WERI-Rb-1 (cell line): ENCODE measurements at regions not wholly inside any gene's neighbourhood (a gene's known extent, or its start where the extent isn't known, plus 50 kb on each side); places are given as distances from the start of the nearest gene placed in this dataset.

Source experiments
- DNase-seq: peaks from one replicate; pipeline ENCODE4 v3.0.0-alpha.2; 2020
- H3K27ac ChIP-seq: fragments of 250-450 bp; sonication (Bioruptor Pico); 2 replicates; pipeline ENCODE4 v1.5.1; 2020; ENCODE audit warnings: mild to moderate bottlenecking, moderate library complexity
- H3K27me3 ChIP-seq: fragments of 250-450 bp; sonication (Bioruptor Pico); 2 replicates; pipeline ENCODE4 v1.5.1; 2021; ENCODE audit warnings: mild to moderate bottlenecking, low read depth, moderate library complexity; ENCODE audit not compliant: insufficient read depth, severe bottlenecking
- H3K36me3 ChIP-seq: fragments of 250-450 bp; sonication (Bioruptor Pico); 2 replicates; pipeline ENCODE4 v1.5.1; 2020; ENCODE audit warnings: mild to moderate bottlenecking, moderate library complexity
- H3K4me3 ChIP-seq: 2 replicates; pipeline ENCODE4 v1.5.1; 2011; ENCODE audit warnings: low read depth, mild to moderate bottlenecking, control low read depth, low read length
- H3K9me3 ChIP-seq: fragments of 250-450 bp; sonication (Bioruptor Pico); 2 replicates; pipeline ENCODE4 v1.5.1; 2021; ENCODE audit warnings: mild to moderate bottlenecking, moderate library complexity; ENCODE audit not compliant: severe bottlenecking
- TF ChIP-seq, protein P1 (sequence below): IDR thresholded peaks from 2 replicates; pipeline ENCODE4 v1.5.1; 2011; ENCODE audit warnings: low read depth, mild to moderate bottlenecking, control low read depth, inconsistent platforms, low read length

DNA sequence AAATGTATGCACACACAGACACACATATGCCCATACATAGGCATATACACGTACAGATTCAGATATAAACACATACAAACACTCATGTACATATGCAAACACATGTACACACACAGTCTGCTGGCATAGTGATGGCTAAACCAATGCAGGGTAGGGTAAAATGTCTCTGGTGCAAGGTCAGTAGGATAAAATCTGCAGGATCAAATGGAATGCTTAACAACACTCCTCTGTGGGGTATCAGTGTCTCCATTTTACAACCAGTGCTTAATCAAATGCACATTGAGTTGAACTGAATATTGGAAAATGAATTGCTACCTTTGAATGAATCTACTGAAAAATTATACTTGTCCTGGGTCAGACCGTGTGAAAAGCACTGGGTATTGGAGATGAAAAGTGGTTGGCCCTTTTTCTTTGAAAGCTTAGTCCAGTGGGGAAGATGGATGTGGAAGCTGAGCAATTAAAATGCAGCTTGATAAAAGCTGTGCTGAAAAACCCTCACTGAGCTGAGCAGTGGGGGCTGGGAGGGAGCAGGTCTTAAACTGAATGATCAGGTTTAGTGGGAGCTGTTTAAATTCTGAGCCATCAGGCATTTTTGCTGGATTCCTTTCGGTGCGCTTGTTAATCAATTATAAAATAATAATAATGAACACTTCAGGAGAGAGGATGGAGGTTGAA lies 314.7 kb downstream of the HAPSTR1 start:
- H3K9me3 ChIP-seq: no peaks in the 10 kb centered on the region
- H3K27ac ChIP-seq: peak overlapping the region; percentile 9
- DNase-seq: peak; percentile 55
- no peaks in the 10 kb centered on the region for H3K36me3 ChIP-seq
- H3K4me3 ChIP-seq: no peak overlapping the region
- TF ChIP-seq, protein P1, sequence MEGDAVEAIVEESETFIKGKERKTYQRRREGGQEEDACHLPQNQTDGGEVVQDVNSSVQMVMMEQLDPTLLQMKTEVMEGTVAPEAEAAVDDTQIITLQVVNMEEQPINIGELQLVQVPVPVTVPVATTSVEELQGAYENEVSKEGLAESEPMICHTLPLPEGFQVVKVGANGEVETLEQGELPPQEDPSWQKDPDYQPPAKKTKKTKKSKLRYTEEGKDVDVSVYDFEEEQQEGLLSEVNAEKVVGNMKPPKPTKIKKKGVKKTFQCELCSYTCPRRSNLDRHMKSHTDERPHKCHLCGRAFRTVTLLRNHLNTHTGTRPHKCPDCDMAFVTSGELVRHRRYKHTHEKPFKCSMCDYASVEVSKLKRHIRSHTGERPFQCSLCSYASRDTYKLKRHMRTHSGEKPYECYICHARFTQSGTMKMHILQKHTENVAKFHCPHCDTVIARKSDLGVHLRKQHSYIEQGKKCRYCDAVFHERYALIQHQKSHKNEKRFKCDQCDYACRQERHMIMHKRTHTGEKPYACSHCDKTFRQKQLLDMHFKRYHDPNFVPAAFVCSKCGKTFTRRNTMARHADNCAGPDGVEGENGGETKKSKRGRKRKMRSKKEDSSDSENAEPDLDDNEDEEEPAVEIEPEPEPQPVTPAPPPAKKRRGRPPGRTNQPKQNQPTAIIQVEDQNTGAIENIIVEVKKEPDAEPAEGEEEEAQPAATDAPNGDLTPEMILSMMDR: no peak
- no peaks in the 10 kb centered on the region for H3K27me3 ChIP-seq

DNA sequence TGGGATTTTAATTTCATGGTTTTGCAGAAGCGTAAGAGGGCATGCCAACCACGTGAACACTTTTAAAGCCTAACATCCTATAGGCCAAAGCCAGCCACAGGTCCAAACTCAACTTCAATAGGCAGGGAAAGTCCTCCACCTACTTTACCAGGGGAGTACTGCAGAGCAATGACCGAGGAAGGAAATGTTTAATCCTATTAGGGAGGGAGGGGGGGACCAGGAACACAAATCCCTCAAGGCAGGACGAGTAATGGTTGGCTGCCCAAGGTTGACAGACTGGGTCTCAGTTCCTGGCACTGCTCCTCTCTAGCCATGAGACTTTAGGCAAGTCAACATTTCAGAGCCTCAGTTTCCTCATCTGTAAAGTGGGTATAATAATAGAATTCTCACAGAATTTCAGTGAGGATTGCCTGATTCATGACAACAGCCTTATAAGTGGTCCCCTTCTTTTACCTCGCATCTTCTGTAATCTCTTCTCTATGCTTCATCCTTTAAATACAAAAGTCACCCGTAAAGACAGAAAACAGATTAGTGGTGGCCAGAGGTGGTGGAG lies 315.8 kb downstream of the HAPSTR1 start:
- H3K27ac ChIP-seq: peak overlapping the region; percentile 88
- no peak overlapping the region for H3K4me3 ChIP-seq
- H3K9me3 ChIP-seq: no peaks in the 10 kb centered on the region
- no peaks in the 10 kb centered on the region for H3K27me3 ChIP-seq
- no peaks in the 10 kb centered on the region for H3K36me3 ChIP-seq
- DNase-seq: peak; percentile 78
- TF ChIP-seq, protein P1: peak; percentile 27; the same call in 1 of the 2 replicates

DNA sequence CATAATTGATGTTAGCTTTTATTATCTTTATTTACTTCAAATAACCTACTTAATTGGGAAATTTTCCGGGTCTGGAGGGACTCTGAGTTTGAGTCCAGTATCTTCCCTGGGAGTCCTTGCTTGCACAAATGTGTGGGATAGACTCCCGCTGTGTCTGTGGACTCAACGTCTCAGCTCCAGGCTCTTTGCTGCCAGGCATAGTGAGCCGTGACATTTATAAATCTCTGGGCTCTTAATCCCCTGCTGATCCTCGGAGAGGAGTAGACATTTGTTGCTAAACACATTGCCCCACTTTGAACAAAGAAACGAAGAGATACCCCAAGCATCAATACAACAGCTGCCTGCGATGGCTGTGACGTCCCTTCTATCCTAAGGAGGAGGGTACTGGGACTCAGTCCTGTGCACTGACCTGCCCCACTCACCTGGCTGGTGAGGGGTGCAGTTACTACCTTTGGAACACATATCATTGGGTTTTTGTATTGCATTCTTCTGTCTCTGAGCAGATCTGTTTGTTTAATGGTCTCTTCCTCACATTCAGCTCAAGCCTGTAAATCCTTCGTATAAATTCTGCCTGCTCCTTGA lies 316.9 kb downstream of the HAPSTR1 start:
- Histone ChIP-seq H3K9me3 (no peaks in the 10 kb centered on the region), H3K4me3 (peak overlapping the region; percentile 26), H3K27me3 (no peaks in the 10 kb centered on the region), H3K36me3 (no peaks in the 10 kb centered on the region), H3K27ac (peak overlapping the region; percentile 88)
- TF ChIP-seq, protein P1: no peak
- peak; percentile 90 for DNase-seq

DNA sequence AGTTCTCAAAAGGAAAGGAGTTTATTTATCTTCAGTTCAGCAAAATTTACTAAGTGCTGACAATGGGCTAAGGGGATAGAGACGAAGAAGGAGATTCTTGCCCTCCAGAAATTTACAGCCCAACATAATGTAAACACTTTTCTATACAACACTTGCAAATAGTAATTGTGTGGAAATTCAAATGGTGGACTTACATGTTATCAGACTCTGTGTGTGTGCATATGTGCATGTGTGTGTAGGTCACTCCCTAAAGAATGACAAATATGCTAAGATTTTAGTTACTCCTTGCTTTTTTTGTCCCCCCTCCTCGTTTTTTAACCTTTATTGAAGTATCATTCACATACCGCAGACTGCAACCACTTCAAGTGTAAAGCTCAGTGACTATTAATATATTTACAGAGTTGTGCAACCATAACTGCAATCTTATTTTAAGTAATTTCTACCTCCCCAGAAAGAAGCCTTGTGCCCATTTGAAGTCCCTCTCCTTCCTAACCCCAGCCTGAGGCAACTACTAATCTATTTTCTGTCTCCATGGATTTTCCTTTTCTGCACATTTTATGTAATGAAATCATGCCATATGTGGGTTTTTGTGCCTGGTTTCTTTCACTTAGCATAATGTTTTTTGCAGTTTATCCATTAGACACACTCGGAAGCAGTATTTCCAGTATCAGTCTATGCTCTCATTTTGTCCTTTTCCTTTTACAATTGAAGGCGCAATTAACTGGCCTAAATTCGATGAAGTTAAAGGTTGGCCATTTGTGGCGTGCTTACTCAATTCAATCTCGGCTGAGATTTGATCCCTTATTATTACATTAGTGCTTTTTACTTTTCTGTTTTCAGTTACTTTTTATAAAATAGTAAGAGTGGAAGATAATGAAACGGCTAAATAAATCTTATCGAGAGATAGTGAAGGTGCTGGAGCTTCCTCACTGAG lies 318.4 kb downstream of the HAPSTR1 start:
- TF ChIP-seq, protein P1: no peak
- Histone ChIP-seq H3K27me3 (no peaks in the 10 kb centered on the region), H3K27ac (peak overlapping the region; percentile 88), H3K4me3 (no peak overlapping the region), H3K36me3 (no peaks in the 10 kb centered on the region), H3K9me3 (no peaks in the 10 kb centered on the region)
- DNase-seq: no peak

DNA sequence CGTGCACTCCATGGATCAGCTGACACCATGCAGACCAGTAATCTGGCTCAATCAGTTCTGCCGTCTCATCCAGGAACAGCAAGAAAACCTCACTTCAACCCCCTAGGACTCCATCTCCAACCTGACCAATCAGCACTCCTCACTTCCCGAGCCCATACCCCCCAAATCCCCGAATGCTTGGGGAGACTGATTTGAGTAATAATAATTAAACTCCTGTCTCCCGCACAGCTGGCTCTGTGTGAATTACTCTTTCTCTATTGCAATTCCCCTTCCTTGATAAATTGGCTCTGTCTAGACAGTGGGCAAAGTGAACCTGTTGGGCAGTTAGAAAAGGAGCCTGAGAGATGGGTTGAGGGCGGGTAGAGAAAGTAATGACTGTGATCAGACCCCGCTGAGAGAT lies 320.0 kb downstream of the HAPSTR1 start:
- DNase-seq: no peak
- Histone ChIP-seq H3K27ac (no peak overlapping the region), H3K4me3 (no peak overlapping the region), H3K36me3 (no peaks in the 10 kb centered on the region), H3K9me3 (no peaks in the 10 kb centered on the region), H3K27me3 (no peaks in the 10 kb centered on the region)
- TF ChIP-seq, protein P1: no peak
